ENCODE measurements at regions not wholly inside any gene's neighbourhood (a gene's known extent, or its start where the extent isn't known, plus 50 kb on each side); places are given as distances from the start of the nearest gene placed in this dataset.

GRCh38 chr11:92441443-92441726, 216.8 kb downstream of the FAT3 start:
- Histone ChIP-seq H2BK120ac (replicated peaks; ENCODE audit: low read depth, low read length) (no peak overlapping the region), H2BK12ac (ENCODE audit: low read depth, low read length) (no peak overlapping the region; the same call in 1 of the 2 replicates), H3K79me1 (ENCODE audit: low read depth, low read length) (no peaks in the 10 kb centered on the region), H3K56ac (replicated peaks; ENCODE audit: insufficient read length, low read depth, low read length) (no peak overlapping the region), H2BK15ac (ENCODE audit: low read length) (no peak overlapping the region), H3K23ac (ENCODE audit: insufficient read length) (no peak overlapping the region), H2AK5ac (ENCODE audit: low read depth, low read length) (no peak overlapping the region), H3K9me3 (ENCODE audit: insufficient read depth in 2 of 2, low read depth in 1 of 2, low read length in 1 of 2) (no peaks in the 10 kb centered on the region), H4K20me1 (replicated peaks in 1 of 2; ENCODE audit: control insufficient read depth in 1 of 2, insufficient read depth in 2 of 2, low read length in 2 of 2) (no peaks in the 10 kb centered on the region), H3K14ac (ENCODE audit: insufficient read length) (no peak overlapping the region), H3K27me3 (replicated peaks in 1 of 4; ENCODE audit: control insufficient read depth in 3 of 4, extremely low read depth in 1 of 4, insufficient read depth in 3 of 4, low read length in 3 of 4) (no peaks in the 10 kb centered on the region), H3K4me3 (ENCODE audit: extremely low read depth in 1 of 4, insufficient read depth in 2 of 4, low read depth in 3 of 4, low read length in 4 of 4) (peak overlapping the region in 1 of 4 experiments; percentile 35; a peak in 2 of 8 replicates), H3K18ac (ENCODE audit: extremely low read depth, low read length) (no peak overlapping the region; the same call in 1 of the 2 replicates), H2AFZ (ENCODE audit: low read length) (no peak overlapping the region), H3K27ac (ENCODE audit: low read depth, low read length) (peak overlapping the region; percentile 6; the same call in 1 of the 2 replicates), H3K4me2 (ENCODE audit: insufficient read depth in 1 of 2, low read depth in 2 of 2, low read length in 2 of 2) (peak overlapping the region in 1 of 2 experiments; percentile 7; a peak in 1 of 4 replicates), H4K8ac (ENCODE audit: extremely low read depth, insufficient read depth, low read length) (no peak overlapping the region), H2BK5ac (ENCODE audit: low read depth, low read length) (peak overlapping the region; percentile 29), H4K91ac (replicated peaks; ENCODE audit: insufficient read length, low read length) (peak overlapping the region; percentile 49), H2BK20ac (ENCODE audit: low read length) (no peak overlapping the region), H3K79me2 (ENCODE audit: control insufficient read depth in 1 of 2, insufficient read depth in 2 of 2, low read length in 2 of 2) (0 out of 4 replicates have a peak, but pooled peaks cover 0 to 5% of the 10 kb centered on the region in 2 experiments), H3K9ac (replicated peaks in 1 of 4; ENCODE audit: extremely low read depth in 1 of 4, low read depth in 3 of 4, low read length in 3 of 4) (no peak overlapping the region), H3K36me3 (ENCODE audit: control insufficient read depth in 2 of 4, insufficient read depth in 4 of 4, low read length in 3 of 4) (no peaks in the 10 kb centered on the region), H3K4ac (replicated peaks; ENCODE audit: insufficient read length, low read depth, low read length) (no peak overlapping the region), H3K23me2 (ENCODE audit: low read depth, low read length) (no peaks in the 10 kb centered on the region), H3K4me1 (replicated peaks in 1 of 4; ENCODE audit: control insufficient read depth in 3 of 4, insufficient read depth in 4 of 4, low read length in 3 of 4) (peaks cover 3 to 11% (median 7%) of the 10 kb centered on the region in 4 experiments), H4K5ac (ENCODE audit: insufficient read length, low read depth, low read length) (peak overlapping the region; percentile 25)
- 88% methylated on average over 4 of the region's 4 CpGs; no CpG with 5 or more reads in 1 of the 2 experiments for WGBS, 2 experiments (ENCODE audit: extremely low coverage in 1 of 2, insufficient coverage in 1 of 2, insufficient read length in 1 of 2, insufficient replicate concordance in 2 of 2, low coverage in 1 of 2, low lambda C conversion rate in 2 of 2, missing lambda C conversion rate in 1 of 2)
- DNase-seq (ENCODE audit: low read depth in 1 of 2, low spot score in 2 of 2) (no peak), FAIRE-seq (no peak)
- no peak for TF ChIP-seq ATF3 (IDR thresholded peaks at IDR 0.05; ENCODE audit: insufficient read depth, low read depth, low read length)
- TF ChIP-seq POLR2A (IDR thresholded peaks at IDR 0.05; ENCODE audit: control extremely low read depth in 1 of 2, low read depth in 2 of 2, low read length in 2 of 2): no peak
- no peak for TF ChIP-seq RXRA (IDR thresholded peaks at IDR 0.05; ENCODE audit: insufficient read depth, low read depth, low read length)
- ChIA-PET POLR2A (ENCODE audit: partially characterized antibody) (interaction anchor here (0.8 kb wide), 1 partner anchor 44 kb away, joined by 3 read pairs; no protein-coding TSS in a partner anchor), CTCF (ENCODE audit: partially characterized antibody) (interaction anchor here (1.1 to 1.5 kb wide), 2 partner anchors 12 to 53 kb away, joined by 3 to 4 read pairs; no protein-coding TSS in a partner anchor)
